Smooth muscle cell (in vitro differentiated cells): ENCODE measurements at regions not wholly inside any gene's neighbourhood (a gene's known extent, or its start where the extent isn't known, plus 50 kb on each side); places are given as distances from the start of the nearest gene placed in this dataset.

ENCODE experiments used
- DNase-seq: peaks from one replicate; lab custom pipeline; 2025; ENCODE audit not compliant: unreplicated experiment; lab: John Stamatoyannopoulos, UW
- H2AFZ ChIP-seq: fragments of 200-600 bp; sonication (generic); 2 replicates; pipeline ENCODE4 v1.6.0; 2016; ENCODE audit warnings: antibody characterized with exemption, low read depth, mild to moderate bottlenecking
- H3F3A ChIP-seq: fragments of 200-600 bp; sonication (generic); 2 replicates; pipeline ENCODE4 v1.6.0; 2017; ENCODE audit warnings: antibody characterized with exemption, low read depth
- H3K27ac ChIP-seq: fragments of 200-600 bp; sonication (generic); 2 replicates; pipeline ENCODE4 v1.5.1; 2016; ENCODE audit warnings: low read depth, mild to moderate bottlenecking
- H3K27me3 ChIP-seq: fragments of 200-600 bp; sonication (generic); 2 replicates; pipeline ENCODE4 v1.6.1; 2016; ENCODE audit warnings: low read depth, mild to moderate bottlenecking
- H3K36me3 ChIP-seq: fragments of 200-600 bp; sonication (generic); 2 replicates; pipeline ENCODE4 v1.5.1; 2016; ENCODE audit warnings: low read depth
- H3K4me1 ChIP-seq: fragments of 200-600 bp; sonication (generic); 2 replicates; pipeline ENCODE4 v1.5.1; 2016; ENCODE audit warnings: low read depth
- H3K4me2 ChIP-seq: fragments of 200-600 bp; sonication (generic); 2 replicates; pipeline ENCODE4 v1.6.0; 2016; ENCODE audit warnings: mild to moderate bottlenecking
- H3K4me3 ChIP-seq: fragments of 200-600 bp; sonication (generic); 2 replicates; pipeline ENCODE4 v1.5.1; 2016; ENCODE audit warnings: mild to moderate bottlenecking
- H3K79me2 ChIP-seq: fragments of 200-600 bp; sonication (generic); 2 replicates; pipeline ENCODE4 v1.6.0; 2016; ENCODE audit warnings: low read depth, mild to moderate bottlenecking
- H3K9ac ChIP-seq: fragments of 200-600 bp; sonication (generic); 2 replicates; pipeline ENCODE4 v1.6.0; 2016; ENCODE audit warnings: low read depth
- H3K9me3 ChIP-seq: fragments of 200-600 bp; sonication (generic); replicated peaks from 2 replicates; pipeline ENCODE4 v1.5.1; 2016; ENCODE audit warnings: low read depth
- H4K20me1 ChIP-seq: fragments of 200-600 bp; sonication (generic); 2 replicates; pipeline ENCODE4 v1.6.0; 2016; ENCODE audit warnings: low read depth
- CTCF ChIP-seq: fragments of 200-600 bp; sonication (generic); IDR thresholded peaks from 2 replicates; pipeline ENCODE4 v1.5.1; 2017; ENCODE audit warnings: borderline replicate concordance, mild to moderate bottlenecking, antibody characterized with exemption; ENCODE audit not compliant: insufficient read depth, poor library complexity, severe bottlenecking
- WGBS: methylation state at CpG from one replicate; pipeline ENCODE4 v1.1.7; 2016; ENCODE audit warnings: low lambda C conversion rate; 5-methylcytosine and 5-hydroxymethylcytosine counted together

DNA sequence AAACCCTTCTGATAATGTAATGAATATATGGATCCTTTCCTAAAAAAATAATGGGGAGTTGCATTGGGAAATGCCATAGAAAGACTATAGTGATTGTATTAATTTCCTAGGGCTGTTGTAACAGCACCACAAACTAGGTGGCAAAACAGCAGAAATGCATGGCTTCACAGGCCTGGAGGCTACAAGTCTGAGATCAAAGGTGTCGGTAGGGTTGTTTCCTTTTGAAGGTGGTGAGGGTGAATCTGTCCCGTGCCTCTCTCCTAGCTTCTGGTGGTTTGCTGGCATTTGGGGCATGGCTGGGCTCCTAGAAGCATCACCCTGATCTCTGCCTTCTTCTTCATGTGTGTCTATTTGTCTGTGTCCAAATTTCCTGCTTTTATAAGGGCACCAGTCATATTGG is 149.7 kb downstream of the INHBB start:
- Histone ChIP-seq H3K4me3 (no peak overlapping the region), H3K9me3 (no peaks in the 10 kb centered on the region), H4K20me1 (no peaks in the 10 kb centered on the region), H3K4me1 (no peaks in the 10 kb centered on the region), H3K27ac (no peak overlapping the region), H3K79me2 (no peaks in the 10 kb centered on the region), H3F3A (no peaks in the 10 kb centered on the region), H3K36me3 (no peaks in the 10 kb centered on the region), H2AFZ (no peak overlapping the region), H3K4me2 (no peak overlapping the region), H3K27me3 (peaks cover 13% of the 10 kb centered on the region), H3K9ac (no peak overlapping the region)
- DNase-seq = no peak
- WGBS = 61% methylated on average over 2 of the region's 2 CpGs
- TF ChIP-seq CTCF = no peak

DNA sequence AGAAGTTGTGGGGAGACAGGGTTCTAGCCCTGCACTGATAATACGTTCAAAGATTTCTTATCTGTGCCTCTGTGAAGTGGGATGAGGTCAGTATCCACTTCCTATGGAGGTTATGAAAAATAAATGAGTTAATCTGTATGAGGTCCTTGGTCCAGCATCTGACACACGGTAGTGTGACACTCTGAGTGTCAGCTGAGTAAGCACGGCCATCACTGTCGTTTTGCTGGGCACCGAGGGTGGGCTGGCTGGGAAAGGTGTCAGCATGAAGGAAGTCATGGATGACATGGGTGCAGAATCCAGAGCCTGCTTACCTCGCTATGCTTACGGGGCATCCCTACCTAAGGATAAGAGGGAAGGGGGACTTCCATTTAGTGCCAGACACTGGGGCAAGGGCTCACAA is 150.3 kb downstream of the INHBB start:
- WGBS = 91% methylated on average over 7 of the region's 7 CpGs
- no peak for DNase-seq
- H3F3A ChIP-seq = no peaks in the 10 kb centered on the region
- H3K9ac ChIP-seq = no peak overlapping the region
- no peaks in the 10 kb centered on the region for H3K4me1 ChIP-seq
- no peak overlapping the region for H3K27ac ChIP-seq
- H3K4me3 ChIP-seq = no peak overlapping the region
- H2AFZ ChIP-seq = no peak overlapping the region
- no peaks in the 10 kb centered on the region for H4K20me1 ChIP-seq
- H3K4me2 ChIP-seq = no peak overlapping the region
- no peaks in the 10 kb centered on the region for H3K9me3 ChIP-seq
- peaks cover 10% of the 10 kb centered on the region for H3K27me3 ChIP-seq
- H3K79me2 ChIP-seq = no peaks in the 10 kb centered on the region
- H3K36me3 ChIP-seq = no peaks in the 10 kb centered on the region
- TF ChIP-seq CTCF = no peak

DNA sequence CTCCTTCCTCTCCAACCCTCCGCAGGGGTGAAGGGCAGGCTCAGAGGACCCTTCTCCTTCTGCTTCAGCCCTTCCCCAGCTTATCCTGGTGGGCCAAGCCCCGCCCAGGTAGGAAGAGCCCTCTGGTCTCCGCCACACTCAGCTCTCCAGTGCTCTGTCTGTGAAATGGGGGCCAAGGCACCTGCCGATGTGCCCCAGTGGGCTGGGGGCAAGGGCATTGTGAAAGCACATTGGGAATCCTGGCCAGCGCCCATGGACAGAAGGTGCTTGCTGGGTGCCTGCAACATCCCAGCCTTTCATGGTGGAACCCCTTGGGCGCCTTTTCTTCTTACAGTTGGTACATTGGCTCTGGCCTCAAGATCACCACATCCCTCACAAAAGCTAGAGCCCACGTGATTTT is 150.8 kb downstream of the INHBB start:
- Histone ChIP-seq H3K4me2 (no peak overlapping the region), H3K79me2 (no peaks in the 10 kb centered on the region), H3K4me3 (no peak overlapping the region), H4K20me1 (no peaks in the 10 kb centered on the region), H3K36me3 (no peaks in the 10 kb centered on the region), H3K9me3 (no peaks in the 10 kb centered on the region), H3K9ac (no peak overlapping the region), H3K27me3 (peaks cover 5% of the 10 kb centered on the region), H3K27ac (no peak overlapping the region), H3K4me1 (no peaks in the 10 kb centered on the region), H2AFZ (no peak overlapping the region), H3F3A (no peaks in the 10 kb centered on the region)
- no peak for TF ChIP-seq CTCF
- WGBS = 84% methylated on average over 7 of the region's 7 CpGs
- DNase-seq = no peak

- H3K4me3 ChIP-seq = no peak overlapping the region
- no peaks in the 10 kb centered on the region for H3K9me3 ChIP-seq
- TF ChIP-seq CTCF = no peak
- H3K79me2 ChIP-seq = no peaks in the 10 kb centered on the region
- H3F3A ChIP-seq = no peaks in the 10 kb centered on the region
- peaks cover 5% of the 10 kb centered on the region for H3K27me3 ChIP-seq
- DNase-seq = no peak
- H3K4me1 ChIP-seq = no peaks in the 10 kb centered on the region
- WGBS = 86% methylated on average over 7 of the region's 7 CpGs
- no peak overlapping the region for H3K9ac ChIP-seq
- no peak overlapping the region for H2AFZ ChIP-seq
- no peak overlapping the region for H3K4me2 ChIP-seq
- no peaks in the 10 kb centered on the region for H4K20me1 ChIP-seq
- H3K27ac ChIP-seq = no peak overlapping the region
- H3K36me3 ChIP-seq = no peaks in the 10 kb centered on the region
Measured at GRCh38 chr2:120497261-120497977, 151.5 kb downstream of the INHBB start.
